Right lobe of liver (tissue), 6 donors: ENCODE measurements at regions not wholly inside any gene's neighbourhood (a gene's known extent, or its start where the extent isn't known, plus 50 kb on each side); places are given as distances from the start of the nearest gene placed in this dataset.

Experiments
- ATAC-seq, 4 donors: fragments of 200-7000 bp; cut with Tn5 transposase; one replicate each; pipeline ENCODE4 v1.9.1; 2020; ENCODE audit warnings: mild to moderate bottlenecking in 4 of 4, moderate library complexity in 4 of 4
- DNase-seq, 3 donors: peaks; one replicate each; pipeline ENCODE4 v3.0.0-alpha.2; 2020
- H3K27ac ChIP-seq, 3 donors: fragments of 200-600 bp; one replicate each; pipeline ENCODE4 v1.8.0; 2022
- H3K27me3 ChIP-seq, 2 donors: fragments of 200-600 bp; one replicate each; pipeline ENCODE4 v1.8.0; 2022
- H3K36me3 ChIP-seq, 4 donors: fragments of 200-600 bp; sonication (generic) in 1 of 4; one replicate each; pipeline versions ENCODE4 v1.5.1 to v1.8.0; 2017 to 2022; ENCODE audit warnings: control low read depth in 1 of 4
- H3K4me1 ChIP-seq, 4 donors: fragments of 200-600 bp; sonication (generic) in 1 of 4; one replicate each; pipeline versions ENCODE4 v1.5.1 to v1.8.0; 2017 to 2022; ENCODE audit warnings: control low read depth in 1 of 4
- H3K4me3 ChIP-seq, 3 donors: fragments of 200-600 bp; one replicate each; pipeline ENCODE4 v1.8.0; 2022
- H3K9me3 ChIP-seq, 4 donors: fragments of 200-600 bp; sonication (generic) in 1 of 4; one replicate each; pipeline versions ENCODE4 v1.5.1 to v1.8.0; 2017 to 2022; ENCODE audit warnings: control low read depth in 1 of 4
- CTCF ChIP-seq, 4 donors: fragments of 200-600 bp in 3 of 4; fragments of 450-650 bp in 1 of 4; IDR thresholded peaks; one replicate each; pipeline versions ENCODE4 v1.5.1 to v1.8.0; 2016 to 2022; ENCODE audit warnings: antibody characterized with exemption in 4 of 4, mild to moderate bottlenecking in 2 of 4
- POLR2A ChIP-seq: fragments of 450-650 bp; IDR thresholded peaks from one replicate; pipeline ENCODE4 v1.6.1; 2017; ENCODE audit warnings: antibody characterized with exemption, mild to moderate bottlenecking
- WGBS: methylation state at CpG from one replicate; pipeline ENCODE4 v1.1.6; 2018; ENCODE audit warnings: low coverage, low lambda C conversion rate; ENCODE audit not compliant: insufficient coverage; ENCODE audit errors: missing lambda C conversion rate; 5-methylcytosine and 5-hydroxymethylcytosine counted together
- intact Hi-C, 2 donors: fragments of 100-400 bp; cut with DNase I; formaldehyde crosslinking; loops; one replicate each; pipeline versions ENCODE4 v1.11.2 to v1.14.1; 2022
- donor health status: DM: no; HTN: yes; CAD: no.
- donor health status: DM: no; HTN: no; CAD: no.
- donor health status: DM: no; HTN: no; CAD: no.
- donor health status: DM: no; HTN: yes; CAD: no.
- donor health status: DM: no; HTN: yes; CAD: no.

GRCh38 chr11:115760461-115761320 lies 256.5 kb upstream of the CADM1 start:
- peak in 3 of 4 donors; percentile 18 to 34 (median 19) for ATAC-seq
- no peak overlapping the region for H3K27ac ChIP-seq
- WGBS: 73% methylated on average over 5 of the region's 19 CpGs

GRCh38 chr11:115759622-115760460 lies 255.6 kb upstream of the CADM1 start:
- DNase-seq (peak in 1 of 3 donors; percentile 34), ATAC-seq (peak; percentile 41 to 63 (median 54))
- Histone ChIP-seq H3K27ac (no peak overlapping the region), H3K36me3 (no peaks in the 10 kb centered on the region), H3K27me3 (no peaks in the 10 kb centered on the region), H3K4me1 (peaks cover 0 to 10% (median 0%) of the 10 kb centered on the region in 4 donors), H3K4me3 (peak overlapping the region; percentile 50 to 67 (median 61)), H3K9me3 (no peaks in the 10 kb centered on the region)
- intact Hi-C loops: no loop called here
- 3% methylated on average over 14 of the region's 70 CpGs for WGBS
- TF ChIP-seq CTCF (IDR thresholded peaks at IDR 0.05): no peak
- TF ChIP-seq POLR2A: no peak

More at GRCh38 chr11:115760461-115761320, 256.5 kb upstream of the CADM1 start:
- Histone ChIP-seq H3K27me3 (no peaks in the 10 kb centered on the region), H3K9me3 (no peaks in the 10 kb centered on the region), H3K36me3 (no peaks in the 10 kb centered on the region), H3K4me3 (peak overlapping the region; percentile 50 to 67 (median 61)), H3K4me1 (peaks cover 0 to 10% (median 0%) of the 10 kb centered on the region in 4 donors)
- no peak for TF ChIP-seq CTCF (IDR thresholded peaks at IDR 0.05)
- TF ChIP-seq POLR2A: no peak
- intact Hi-C loops: no loop called here
- no peak for DNase-seq

- intact Hi-C loops: no loop called here
- WGBS: 68% methylated on average over 6 of the region's 8 CpGs
- TF ChIP-seq POLR2A (no peak), CTCF (IDR thresholded peaks at IDR 0.05) (no peak)
- H3K27ac ChIP-seq: no peak overlapping the region
- no peak for ATAC-seq
- no peaks in the 10 kb centered on the region for H3K36me3 ChIP-seq
- no peak for DNase-seq
- H3K4me3 ChIP-seq: no peak overlapping the region
- H3K4me1 ChIP-seq: peaks cover 0 to 10% (median 0%) of the 10 kb centered on the region in 4 donors
- no peaks in the 10 kb centered on the region for H3K9me3 ChIP-seq
- no peaks in the 10 kb centered on the region for H3K27me3 ChIP-seq
Observed at GRCh38 chr11:115758011-115758410, 253.8 kb upstream of the CADM1 start.

- Histone ChIP-seq H3K4me3 (no peak overlapping the region), H3K27me3 (no peaks in the 10 kb centered on the region), H3K36me3 (no peaks in the 10 kb centered on the region), H3K27ac (no peak overlapping the region), H3K9me3 (no peaks in the 10 kb centered on the region), H3K4me1 (no peaks in the 10 kb centered on the region)
- TF ChIP-seq CTCF (IDR thresholded peaks at IDR 0.05) (no peak), POLR2A (no peak)
- 55% methylated on average over 6 of the region's 6 CpGs for WGBS
- DNase-seq: no peak
- ATAC-seq: no peak
- intact Hi-C loops: no loop called here
Observed at GRCh38 chr11:115751243-115752015, 247.2 kb upstream of the CADM1 start.
